Limb (tissue), 2 donors: ENCODE measurements at regions not wholly inside any gene's neighbourhood (a gene's known extent, or its start where the extent isn't known, plus 50 kb on each side); places are given as distances from the start of the nearest gene placed in this dataset.

Experiments used
- DNase-seq, 2 donors: peaks; one replicate each; pipeline ENCODE4 v3.0.0-alpha.2; 2016; ENCODE audit errors: extremely low spot score in 2 of 2

DNA sequence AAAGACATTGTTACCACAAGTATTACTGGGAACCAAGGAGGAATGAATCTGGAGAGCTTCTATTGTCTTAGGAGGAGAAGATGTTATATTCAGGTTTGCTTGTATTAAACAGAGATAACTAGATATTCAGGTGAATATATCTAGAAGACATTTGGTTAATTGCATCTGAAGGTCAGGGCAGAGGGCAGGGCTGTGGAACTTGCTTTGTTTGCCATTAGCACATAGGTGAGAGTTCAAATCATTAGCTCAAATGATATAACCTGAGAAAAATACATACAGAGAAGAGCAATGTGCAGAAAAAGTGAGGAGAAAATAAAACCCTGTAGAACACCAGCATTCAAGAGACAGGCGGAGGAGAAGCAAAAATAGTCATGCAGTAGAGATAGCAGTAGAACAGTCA is 116.8 kb downstream of the DNAJB9 start:
- DNase-seq = no peak

DNA sequence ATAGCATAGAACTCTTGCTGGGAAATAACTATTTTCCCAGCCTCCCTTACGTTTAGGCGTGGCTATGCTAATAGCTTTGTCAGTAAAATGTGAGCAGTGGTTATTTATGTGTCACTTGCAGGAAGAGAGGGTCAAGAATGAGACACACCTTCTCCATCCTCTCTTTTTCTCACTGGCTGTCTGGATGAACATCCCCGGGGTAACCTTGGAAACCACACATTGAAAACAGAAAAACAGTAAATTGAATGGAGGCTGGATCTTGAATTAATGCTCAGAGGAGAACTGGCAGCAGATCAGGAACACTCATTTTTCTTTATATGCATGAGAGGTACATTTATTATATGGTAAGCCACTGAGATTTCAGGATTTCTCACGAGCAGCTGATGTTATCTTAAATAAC is 127.6 kb downstream of the DNAJB9 start:
- peak in 1 of 2 donors; percentile 22 for DNase-seq

- no peak for DNase-seq
Measured at GRCh38 chr7:108711611-108712010, 141.9 kb downstream of the DNAJB9 start.

DNA sequence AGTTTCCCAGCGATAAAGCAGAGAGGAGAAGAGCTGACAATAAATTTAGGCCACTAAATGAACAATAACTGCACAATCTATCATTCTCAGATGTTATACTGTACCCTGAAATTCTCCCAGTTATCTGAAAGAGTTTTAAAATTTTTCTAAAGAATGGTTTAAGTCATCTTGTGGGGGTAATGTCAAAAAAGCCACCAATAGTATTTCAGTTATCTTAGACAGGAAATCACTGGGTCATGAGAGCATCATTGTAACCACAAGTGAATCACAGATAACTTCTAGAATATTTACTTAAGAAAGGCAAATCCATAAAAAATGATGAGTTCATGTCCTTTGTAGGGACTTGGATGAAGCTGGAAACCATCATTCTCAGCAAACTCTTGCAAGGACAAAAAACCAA is 147.1 kb downstream of the DNAJB9 start:
- DNase-seq = no peak

DNA sequence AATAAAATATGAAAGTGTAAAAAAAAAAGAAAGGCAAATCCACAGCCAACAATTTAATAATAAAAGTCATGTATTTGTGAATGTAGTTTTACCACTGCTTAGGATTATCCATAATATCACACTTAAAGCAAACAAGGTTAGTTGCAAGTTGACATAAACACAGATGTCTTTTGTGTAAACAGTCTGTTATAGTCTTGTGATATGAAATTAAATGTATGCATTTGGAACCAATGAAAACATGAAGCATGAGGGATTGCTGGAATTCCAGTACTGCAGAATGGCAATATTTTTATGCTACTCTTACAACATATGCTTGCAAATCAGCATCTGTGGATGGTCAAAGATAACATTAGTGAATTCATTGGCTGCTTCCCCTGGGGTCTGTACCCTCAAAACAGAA is 148.1 kb downstream of the DNAJB9 start:
- DNase-seq = no peak

- DNase-seq = no peak
Measured at GRCh38 chr7:108719631-108720030, 150.0 kb downstream of the DNAJB9 start.

DNA sequence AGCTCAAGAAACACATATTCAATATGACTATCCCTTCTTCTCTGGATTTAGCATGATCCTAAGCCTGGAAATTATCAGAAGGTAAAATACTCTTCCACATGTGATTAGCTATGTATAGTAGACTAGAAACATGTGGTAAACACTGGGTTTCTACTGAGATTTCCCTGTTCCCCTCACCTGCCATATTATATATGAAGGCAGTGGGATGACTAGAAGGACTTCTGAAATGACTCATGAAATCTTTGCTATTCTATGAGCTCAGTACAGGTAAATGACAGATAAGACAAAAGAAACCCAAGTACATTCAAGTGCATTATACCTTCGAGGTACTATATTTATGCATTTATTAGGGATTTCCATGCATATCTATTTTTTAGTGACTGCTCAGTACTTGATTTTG is 152.9 kb downstream of the DNAJB9 start:
- no peak for DNase-seq

DNA sequence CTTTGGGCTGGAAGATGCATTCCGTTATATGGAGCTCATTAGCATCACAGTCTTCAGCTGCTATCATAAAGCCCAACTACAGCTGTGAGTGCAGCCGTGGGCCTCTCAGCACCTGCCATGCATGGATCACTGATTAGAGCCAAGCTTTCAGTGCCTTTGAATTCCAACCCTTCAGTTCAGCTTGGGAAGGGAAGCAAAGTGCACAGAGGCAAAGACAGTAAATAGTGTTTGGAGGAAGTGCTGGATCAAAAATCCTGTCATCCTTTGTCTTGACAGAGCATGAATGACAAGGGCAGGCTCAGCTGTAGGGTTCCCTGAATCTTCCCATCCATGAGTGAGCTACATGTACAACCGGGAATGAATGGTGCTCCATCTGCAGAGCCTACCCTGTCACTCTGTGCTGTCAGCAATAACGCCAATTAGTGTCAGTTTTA is 153.7 kb downstream of the DNAJB9 start:
- peak; percentile 39 to 74 for DNase-seq

- DNase-seq = no peak
Measured at GRCh38 chr7:108724251-108725100, 154.8 kb downstream of the DNAJB9 start.

DNA sequence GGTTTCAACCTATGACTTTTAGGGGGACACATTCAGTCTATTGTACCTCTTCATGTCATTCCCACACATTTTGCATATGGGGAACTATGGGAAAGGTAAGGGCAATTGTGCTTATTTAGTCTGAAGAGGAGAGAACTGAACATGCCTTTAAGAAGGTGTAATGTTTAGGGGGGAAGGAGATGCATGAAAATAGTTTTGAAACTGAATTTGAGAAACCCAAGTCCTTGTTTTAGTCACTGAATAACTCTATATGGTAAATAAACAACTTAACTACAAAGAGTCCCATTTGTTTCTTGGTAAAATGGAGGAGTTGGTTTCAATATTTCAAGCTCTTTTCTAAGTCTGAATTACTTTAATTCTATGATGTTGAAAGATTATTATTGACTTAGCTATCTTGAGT is 166.1 kb downstream of the DNAJB9 start:
- no peak for DNase-seq

- DNase-seq = no peak
Measured at GRCh38 chr7:108736221-108736891, 166.7 kb downstream of the DNAJB9 start.

DNA sequence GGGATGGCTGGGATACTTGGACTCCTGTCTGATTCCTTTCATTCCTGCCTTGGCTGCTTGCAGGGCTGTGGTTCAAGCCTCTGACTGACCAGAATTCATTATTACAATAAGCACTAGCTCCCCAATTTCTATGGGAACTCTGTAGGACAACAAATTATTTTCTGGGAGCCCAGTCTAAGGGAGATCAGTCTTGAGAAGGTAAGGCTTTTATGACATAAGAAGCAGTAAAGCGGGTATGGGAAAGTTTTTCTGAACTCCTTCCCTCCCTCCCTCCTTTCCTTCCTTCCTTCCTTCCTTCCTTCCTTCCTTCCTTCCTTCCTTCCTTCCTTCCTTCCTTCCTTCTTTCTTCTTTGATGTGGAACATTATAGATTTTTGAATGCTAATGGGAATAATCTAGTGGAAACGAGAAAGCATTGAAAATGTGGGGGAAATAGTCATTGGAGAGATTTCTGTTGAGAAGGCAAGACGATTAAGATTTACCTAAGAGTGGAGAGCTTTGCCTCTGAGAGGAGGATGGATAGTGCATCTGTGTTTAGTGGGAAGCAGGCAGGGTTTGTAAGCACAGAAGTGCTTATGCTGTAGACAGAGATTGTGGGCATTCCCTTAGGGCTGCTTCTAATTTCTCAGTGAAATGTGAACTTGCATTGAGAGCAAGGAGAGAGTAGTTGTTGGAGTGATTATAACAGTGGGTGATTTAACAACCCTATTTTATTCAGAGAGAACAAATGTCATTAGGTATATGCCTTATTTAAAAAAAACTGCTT is 201.5 kb downstream of the DNAJB9 start:
- no peak for DNase-seq

- DNase-seq = no peak
Measured at GRCh38 chr7:108771853-108772252, 202.2 kb downstream of the DNAJB9 start.

GRCh38 chr7:108777966-108778365 is 208.3 kb downstream of the DNAJB9 start:
- no peak for DNase-seq

DNA sequence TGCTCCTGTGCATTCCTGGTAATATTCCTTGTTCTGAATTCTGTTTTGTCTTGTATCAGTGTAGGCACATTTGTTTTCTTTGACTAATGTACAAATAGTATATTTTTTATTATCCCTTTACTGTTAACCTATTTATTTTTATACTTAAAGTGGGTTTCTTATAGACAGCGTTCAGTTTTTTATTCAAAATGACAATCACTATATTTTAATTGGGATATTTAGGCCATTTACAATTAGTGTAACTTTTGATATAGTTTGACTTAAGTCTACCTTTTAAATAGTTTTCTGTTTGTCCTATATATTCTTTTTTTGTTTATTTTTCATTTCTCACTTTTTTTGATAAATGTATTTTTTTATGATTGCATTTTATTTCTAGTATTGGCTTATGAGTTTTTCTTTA is 219.8 kb downstream of the DNAJB9 start:
- DNase-seq = no peak

GRCh38 chr7:108794466-108794865 is 224.8 kb downstream of the DNAJB9 start:
- DNase-seq = no peak

DNA sequence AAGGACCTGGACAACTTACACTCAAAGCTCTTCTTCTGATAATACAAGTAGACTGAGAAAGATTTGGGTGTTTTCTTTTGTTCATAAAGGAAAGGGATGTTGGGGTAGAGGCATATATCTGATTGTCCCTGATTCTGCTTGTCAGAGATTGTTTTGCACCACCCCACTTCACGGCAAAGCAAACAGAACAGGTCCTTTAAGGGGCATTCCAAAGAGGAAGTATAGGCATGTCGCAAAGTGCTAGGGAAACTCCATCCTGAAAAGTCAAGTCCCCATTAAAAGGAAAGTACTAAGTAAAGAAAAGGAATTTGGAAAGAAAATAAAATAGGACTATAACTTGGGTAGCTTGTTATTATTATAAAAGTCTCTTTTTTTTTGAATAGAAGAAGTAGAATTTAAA is 233.0 kb downstream of the DNAJB9 start:
- DNase-seq = no peak

- DNase-seq = peak in 1 of 2 donors; percentile 22
Measured at GRCh38 chr7:108805808-108806397, 236.2 kb downstream of the DNAJB9 start.

- DNase-seq = no peak
Measured at GRCh38 chr7:108808549-108809266, 239.0 kb downstream of the DNAJB9 start.

DNA sequence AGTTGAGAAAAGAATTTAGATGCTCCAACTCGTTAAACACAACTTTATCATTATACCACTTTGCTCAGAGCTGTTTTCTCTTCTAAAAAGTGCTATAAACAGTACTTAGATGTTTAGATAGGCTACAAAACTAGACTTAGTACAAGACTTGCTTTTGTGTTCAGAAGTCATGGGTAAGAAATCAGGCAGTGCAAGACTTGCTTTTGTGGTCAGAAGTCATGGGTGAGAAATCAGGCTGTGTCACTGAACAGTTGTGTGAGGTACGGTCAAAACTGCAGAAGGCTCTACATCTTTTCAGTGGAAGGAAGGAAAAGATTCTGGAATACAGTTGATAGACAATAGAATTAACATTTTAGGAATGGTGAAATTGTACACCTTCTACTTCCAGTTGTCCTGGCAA is 239.7 kb downstream of the DNAJB9 start:
- DNase-seq = no peak

GRCh38 chr7:108810756-108811385 is 241.2 kb downstream of the DNAJB9 start:
- DNase-seq = no peak
